Hepatocyte (in vitro differentiated cells): ENCODE measurements at regions not wholly inside any gene's neighbourhood (a gene's known extent, or its start where the extent isn't known, plus 50 kb on each side); places are given as distances from the start of the nearest gene placed in this dataset.

Experiments
- EZH2 ChIP-seq: fragments of 200-600 bp; sonication (generic); IDR thresholded peaks from 2 replicates; pipeline ENCODE4 v1.6.1; 2016; ENCODE audit warnings: antibody characterized with exemption, mild to moderate bottlenecking, borderline replicate concordance
- TF ChIP-seq, protein P1 (sequence below): fragments of 200-600 bp; sonication (generic); IDR thresholded peaks from 2 replicates; pipeline ENCODE4 v1.5.1; 2016; ENCODE audit warnings: antibody characterized with exemption, mild to moderate bottlenecking; ENCODE audit not compliant: poor library complexity

GRCh38 chr7:106600569-106601373, 60.2 kb downstream of the CCDC71L start:
- TF ChIP-seq, protein P1, sequence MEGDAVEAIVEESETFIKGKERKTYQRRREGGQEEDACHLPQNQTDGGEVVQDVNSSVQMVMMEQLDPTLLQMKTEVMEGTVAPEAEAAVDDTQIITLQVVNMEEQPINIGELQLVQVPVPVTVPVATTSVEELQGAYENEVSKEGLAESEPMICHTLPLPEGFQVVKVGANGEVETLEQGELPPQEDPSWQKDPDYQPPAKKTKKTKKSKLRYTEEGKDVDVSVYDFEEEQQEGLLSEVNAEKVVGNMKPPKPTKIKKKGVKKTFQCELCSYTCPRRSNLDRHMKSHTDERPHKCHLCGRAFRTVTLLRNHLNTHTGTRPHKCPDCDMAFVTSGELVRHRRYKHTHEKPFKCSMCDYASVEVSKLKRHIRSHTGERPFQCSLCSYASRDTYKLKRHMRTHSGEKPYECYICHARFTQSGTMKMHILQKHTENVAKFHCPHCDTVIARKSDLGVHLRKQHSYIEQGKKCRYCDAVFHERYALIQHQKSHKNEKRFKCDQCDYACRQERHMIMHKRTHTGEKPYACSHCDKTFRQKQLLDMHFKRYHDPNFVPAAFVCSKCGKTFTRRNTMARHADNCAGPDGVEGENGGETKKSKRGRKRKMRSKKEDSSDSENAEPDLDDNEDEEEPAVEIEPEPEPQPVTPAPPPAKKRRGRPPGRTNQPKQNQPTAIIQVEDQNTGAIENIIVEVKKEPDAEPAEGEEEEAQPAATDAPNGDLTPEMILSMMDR: no peak
- TF ChIP-seq EZH2: no peak
